Ishikawa (cell line): ENCODE measurements at regions not wholly inside any gene's neighbourhood (a gene's known extent, or its start where the extent isn't known, plus 50 kb on each side); places are given as distances from the start of the nearest gene placed in this dataset.

Experiments
- CEBPB ChIP-seq: IDR thresholded peaks from 2 replicates; pipeline ENCODE4 v1.6.1; 2012
- CREB1 ChIP-seq: IDR thresholded peaks from 2 replicates; pipeline ENCODE4 v1.6.1; 2012; ENCODE audit warnings: low read depth
- EGR1 ChIP-seq: IDR thresholded peaks from 2 replicates; pipeline ENCODE4 v1.6.1; 2012
- EP300 ChIP-seq: IDR thresholded peaks from 2 replicates; pipeline ENCODE4 v1.6.1; 2012; ENCODE audit warnings: borderline replicate concordance
- FOXM1 ChIP-seq: IDR thresholded peaks from 2 replicates; pipeline ENCODE4 v1.6.1; 2012; ENCODE audit warnings: low read depth, borderline replicate concordance
- MAX ChIP-seq: IDR thresholded peaks from 2 replicates; pipeline ENCODE4 v1.6.1; 2012
- NFIC ChIP-seq: IDR thresholded peaks from 2 replicates; pipeline ENCODE4 v1.6.1; 2012
- RAD21 ChIP-seq: IDR thresholded peaks from 2 replicates; pipeline ENCODE4 v1.6.1; 2012; ENCODE audit warnings: low read depth
- REST ChIP-seq: IDR thresholded peaks from 2 replicates; pipeline ENCODE4 v1.6.1; 2012; ENCODE audit warnings: low read depth, mild to moderate bottlenecking
- TAF1 ChIP-seq: IDR thresholded peaks from 2 replicates; pipeline ENCODE4 v1.6.1; 2012; ENCODE audit warnings: low read depth, mild to moderate bottlenecking
- TCF12 ChIP-seq: IDR thresholded peaks from 2 replicates; pipeline ENCODE4 v1.6.1; 2012; ENCODE audit warnings: low read depth
- USF1 ChIP-seq: IDR thresholded peaks from 2 replicates; pipeline ENCODE4 v1.6.1; 2012
- YY1 ChIP-seq: IDR thresholded peaks from 2 replicates; pipeline ENCODE4 v1.6.1; 2012; ENCODE audit warnings: low read depth

GRCh38 chr7:26055241-26055640, 96.8 kb upstream of the NFE2L3 start:
- TF ChIP-seq EP300 = no peak
- no peak for TF ChIP-seq CEBPB
- no peak for TF ChIP-seq CREB1
- no peak for TF ChIP-seq TCF12
- no peak for TF ChIP-seq REST
- TF ChIP-seq YY1 = no peak
- TF ChIP-seq NFIC = no peak
- TF ChIP-seq TAF1 = no peak
- no peak for TF ChIP-seq USF1
- TF ChIP-seq MAX = no peak
- TF ChIP-seq RAD21 = no peak
- no peak for TF ChIP-seq FOXM1
- no peak for TF ChIP-seq EGR1
